Epithelial cell of proximal tubule (primary cell): ENCODE measurements at regions not wholly inside any gene's neighbourhood (a gene's known extent, or its start where the extent isn't known, plus 50 kb on each side); places are given as distances from the start of the nearest gene placed in this dataset.

Source experiments
- DNase-seq: peaks from one replicate; pipeline ENCODE4 v3.0.0-alpha.2; 2011; ENCODE audit warnings: low read depth
- H3K4me3 ChIP-seq: 2 replicates; pipeline ENCODE4 v1.5.1; 2011; ENCODE audit warnings: low read depth, mild to moderate bottlenecking, low read length
- CTCF ChIP-seq: conservative IDR thresholded peaks from 2 replicates; pipeline ENCODE4 v1.5.1; 2012; ENCODE audit warnings: low read depth, mild to moderate bottlenecking, low read length

GRCh38 chr2:46850742-46851141 is 64.9 kb downstream of the MCFD2 start:
- no peak for TF ChIP-seq CTCF
- H3K4me3 ChIP-seq: no peak overlapping the region
- DNase-seq: peak; percentile 91

GRCh38 chr2:46849721-46850556 is 65.7 kb downstream of the MCFD2 start:
- no peak for TF ChIP-seq CTCF
- DNase-seq: no peak
- H3K4me3 ChIP-seq: no peak overlapping the region

- H3K4me3 ChIP-seq: no peak overlapping the region
- no peak for DNase-seq
- no peak for TF ChIP-seq CTCF
These were observed 66.4 kb downstream of the MCFD2 start for GRCh38 chr2:46849046-46849715.

- TF ChIP-seq CTCF: no peak
- DNase-seq: no peak
- no peak overlapping the region for H3K4me3 ChIP-seq
These were observed 67.2 kb downstream of the MCFD2 start for GRCh38 chr2:46848447-46848846.

- TF ChIP-seq CTCF: no peak
- H3K4me3 ChIP-seq: no peak overlapping the region
- peak; percentile 60 for DNase-seq
These were observed 67.7 kb downstream of the MCFD2 start for GRCh38 chr2:46847726-46848412.

- DNase-seq: peak; percentile 71
- no peak overlapping the region for H3K4me3 ChIP-seq
- no peak for TF ChIP-seq CTCF
These were observed 68.4 kb downstream of the MCFD2 start for GRCh38 chr2:46847185-46847710.
